ENCODE measurements at regions not wholly inside any gene's neighbourhood (a gene's known extent, or its start where the extent isn't known, plus 50 kb on each side); places are given as distances from the start of the nearest gene placed in this dataset.

DNA sequence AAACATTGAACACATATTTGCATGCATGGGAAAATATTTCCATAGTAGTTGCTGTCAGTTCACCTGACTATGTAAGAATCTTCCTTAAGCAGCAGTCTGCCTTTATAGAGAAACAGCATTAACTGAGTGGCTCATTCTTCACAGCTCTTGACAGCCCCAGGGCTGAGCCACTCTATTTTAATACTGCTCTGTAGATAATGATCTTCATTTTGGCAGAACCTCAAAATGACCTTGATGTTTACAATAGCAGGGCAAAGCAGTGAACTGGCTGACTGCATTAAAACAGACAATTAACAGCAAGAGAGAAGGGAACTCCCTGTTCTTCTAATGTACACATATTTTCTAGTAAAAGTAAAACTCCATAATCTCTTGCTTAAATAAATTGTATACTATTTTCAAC, 580.6 kb upstream of the SOX11 start:
- no peak for DNase-seq

DNA sequence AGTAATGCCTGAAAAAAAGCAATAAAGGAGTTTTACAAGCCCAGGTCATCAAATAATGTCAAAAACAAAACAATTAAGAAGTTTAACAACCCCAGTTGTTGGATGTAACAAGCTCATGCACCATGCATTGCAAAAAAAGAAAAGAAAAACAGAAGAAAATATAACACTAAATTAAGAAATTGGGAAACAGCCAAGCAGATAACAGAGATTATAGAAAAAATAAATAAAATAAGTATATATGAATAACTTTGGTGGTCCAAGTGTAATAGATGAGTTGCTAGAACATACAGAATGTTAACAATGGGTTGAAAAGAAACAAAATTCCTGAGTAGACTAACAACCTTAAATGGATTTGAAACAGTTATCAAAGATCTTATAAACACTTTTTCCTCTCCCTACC, 573.1 kb upstream of the SOX11 start:
- DNase-seq: no peak

DNA sequence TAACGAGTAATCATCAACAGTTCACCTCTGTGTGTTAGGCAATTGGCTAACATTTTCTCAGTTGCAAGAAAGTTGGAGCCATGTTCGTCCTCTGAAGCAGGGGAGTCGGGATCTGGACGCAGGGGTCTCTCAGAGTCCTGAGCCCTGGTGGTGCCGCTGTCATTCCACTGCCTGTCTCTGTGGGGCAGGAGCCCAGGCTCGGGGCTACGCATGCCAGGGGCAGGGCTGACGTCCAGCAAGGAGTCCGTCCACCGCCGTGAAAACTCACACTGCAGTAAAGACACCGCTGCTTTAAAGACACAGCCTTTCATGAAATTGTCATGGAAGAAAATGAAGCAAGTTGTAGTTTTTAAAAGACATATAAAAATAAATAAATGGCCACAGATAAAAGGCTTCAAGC, 571.1 kb upstream of the SOX11 start:
- no peak for DNase-seq

DNA sequence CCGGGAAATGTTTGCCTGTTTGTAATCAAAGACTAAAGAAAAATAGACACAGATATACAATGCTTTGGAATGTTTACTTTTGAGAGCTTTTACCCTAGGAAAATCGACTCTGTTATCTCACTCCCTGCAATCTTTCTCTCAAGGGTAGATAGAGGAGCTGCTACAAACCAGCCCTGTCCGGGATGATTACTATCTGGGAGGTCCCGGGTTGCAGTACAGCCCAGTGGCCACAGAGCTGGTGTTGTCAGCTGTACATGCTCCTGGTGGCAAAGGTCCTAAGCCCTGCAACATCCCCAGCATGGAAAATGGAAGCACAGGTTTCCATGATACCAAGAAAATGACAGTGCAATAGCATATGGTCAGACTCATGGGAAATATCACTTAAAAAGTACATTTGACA, 570.5 kb upstream of the SOX11 start:
- peak; percentile 53 for DNase-seq

DNA sequence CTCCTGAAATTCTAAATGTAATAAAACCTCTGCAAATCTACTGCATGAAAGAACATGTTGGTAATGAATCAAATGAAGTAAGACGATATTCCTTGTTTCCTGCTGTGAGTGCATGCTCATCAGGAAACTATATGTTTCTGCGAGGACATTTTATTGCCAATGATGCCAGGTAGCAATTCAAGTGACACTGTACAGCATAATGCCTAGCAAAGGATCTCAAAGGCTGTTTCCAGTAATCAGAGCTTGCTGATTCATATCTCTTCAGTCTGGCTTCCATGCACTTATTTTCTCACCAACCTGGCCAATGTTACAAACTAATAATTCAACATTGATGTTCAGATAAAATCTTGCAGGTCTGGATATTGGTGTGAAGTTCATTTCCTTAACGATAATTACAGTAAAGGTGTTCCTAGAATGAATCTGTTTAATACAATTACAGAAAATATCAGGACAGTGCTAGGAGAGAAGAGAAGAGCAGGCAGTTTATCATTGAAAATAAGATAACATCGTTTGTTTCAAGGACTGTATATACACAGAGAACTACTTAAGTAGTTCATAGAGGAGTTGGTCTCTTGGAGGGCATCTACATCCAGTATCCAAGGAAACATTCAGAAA, 568.5 kb upstream of the SOX11 start:
- DNase-seq: peak; percentile 17

DNA sequence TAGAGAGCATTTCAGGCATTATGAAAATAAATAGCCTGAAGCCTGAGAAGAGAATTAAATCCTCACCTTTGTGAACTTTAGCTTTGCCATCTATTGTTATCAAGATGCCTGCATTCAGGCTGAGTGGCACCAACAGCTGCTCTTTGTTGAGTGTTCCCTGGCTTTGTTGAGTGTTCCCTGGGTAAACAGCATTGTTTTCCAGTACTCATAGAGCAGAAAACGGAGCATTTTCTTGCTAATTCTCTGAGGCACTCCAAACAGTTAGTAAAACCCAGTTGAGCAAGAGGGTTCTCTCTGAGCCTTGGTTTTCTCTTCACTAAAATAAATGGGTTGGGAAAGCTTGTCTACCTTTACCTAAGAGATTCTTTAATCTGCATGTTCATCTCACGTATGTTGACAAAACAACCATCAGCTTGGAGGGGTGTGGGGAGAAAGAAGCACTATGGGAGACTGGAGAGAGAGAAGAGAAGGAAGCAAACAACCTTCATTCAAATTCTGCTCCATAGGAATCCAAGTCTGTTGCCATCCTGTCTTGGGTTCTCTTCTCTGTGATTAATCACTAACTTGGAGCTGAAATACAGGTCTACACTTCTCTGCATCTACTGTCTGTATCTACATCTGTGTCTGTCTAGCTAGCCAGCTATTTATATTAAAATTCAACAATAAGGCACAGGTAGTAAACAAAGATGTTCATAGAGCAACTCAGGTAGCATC, 567.0 kb upstream of the SOX11 start:
- DNase-seq: peak; percentile 94

DNA sequence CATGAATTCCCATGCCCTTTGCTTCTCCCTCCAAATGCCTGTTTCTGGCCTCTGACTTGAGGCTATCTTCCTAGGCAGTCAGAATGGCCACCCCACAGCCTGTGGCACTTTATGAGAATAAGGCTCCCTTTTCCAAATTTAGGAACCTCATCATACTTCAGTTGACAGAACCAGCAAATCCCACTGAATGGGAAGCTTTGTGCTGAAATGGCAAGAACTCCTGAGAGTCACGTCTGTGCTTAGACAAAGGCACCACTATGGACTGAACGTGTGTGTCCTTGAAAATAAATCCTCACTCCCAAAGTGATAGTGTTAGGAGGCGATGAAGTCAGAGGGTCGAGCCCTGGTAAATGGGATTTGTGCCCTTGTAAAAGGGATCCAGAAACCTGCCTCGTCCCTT, 559.9 kb upstream of the SOX11 start:
- DNase-seq: no peak

DNA sequence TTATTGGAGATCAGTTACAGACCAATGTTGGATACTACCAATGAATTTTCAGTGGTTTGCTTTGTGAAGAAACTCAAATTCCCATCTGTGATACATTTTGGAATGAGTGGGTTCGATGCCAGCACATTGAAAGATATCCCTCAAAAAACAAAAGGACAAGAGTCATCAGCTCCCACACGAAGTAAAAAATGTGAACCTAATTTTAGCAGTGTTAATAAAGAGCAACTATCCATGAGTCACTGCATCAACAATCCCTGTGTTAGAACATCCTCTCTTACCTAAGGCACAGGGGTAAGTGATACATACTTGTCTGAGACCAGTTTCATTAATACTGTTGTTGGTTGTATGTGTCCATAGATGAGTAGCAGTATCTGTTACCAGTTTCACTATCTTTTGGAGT, 551.8 kb upstream of the SOX11 start:
- DNase-seq: peak; percentile 71

DNA sequence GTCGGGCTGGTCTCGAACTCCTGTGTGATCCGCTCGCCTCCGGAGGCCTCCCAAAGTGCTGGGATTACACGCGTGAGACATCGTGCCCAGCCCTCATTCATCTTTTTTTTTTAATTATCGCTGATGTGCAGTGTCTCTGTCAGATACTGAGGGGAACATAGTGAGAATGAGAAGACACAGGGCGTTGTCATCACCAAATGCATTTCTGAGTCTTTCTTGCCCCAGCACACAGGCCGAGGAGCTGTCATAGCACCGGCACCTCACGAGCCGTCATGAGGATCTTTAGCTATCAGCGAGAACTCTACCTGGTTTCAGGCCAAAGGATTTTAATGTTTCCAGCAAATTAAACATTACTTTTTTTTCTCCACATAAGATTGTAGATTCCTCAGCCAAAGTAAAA, 548.0 kb upstream of the SOX11 start:
- DNase-seq: no peak

DNA sequence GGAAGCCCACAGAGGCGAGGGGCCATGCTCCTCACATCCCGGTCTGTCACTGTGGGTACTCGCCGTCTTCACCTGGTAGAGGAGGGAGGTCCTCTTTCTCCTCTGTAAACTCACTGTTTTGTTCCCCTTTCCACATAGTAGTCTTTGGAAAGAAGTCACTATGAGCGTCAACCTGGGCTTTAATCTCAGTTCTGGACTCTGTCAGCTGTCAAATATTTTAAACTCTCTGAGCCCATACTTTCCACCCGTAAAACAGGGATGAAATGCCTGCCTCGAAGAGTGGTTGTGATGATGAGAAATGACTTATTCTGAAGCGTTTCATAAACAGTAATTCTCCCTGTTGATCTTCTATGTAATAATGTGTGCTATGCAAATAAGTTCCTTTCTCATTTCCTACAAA, 547.1 kb upstream of the SOX11 start:
- no peak for DNase-seq

DNA sequence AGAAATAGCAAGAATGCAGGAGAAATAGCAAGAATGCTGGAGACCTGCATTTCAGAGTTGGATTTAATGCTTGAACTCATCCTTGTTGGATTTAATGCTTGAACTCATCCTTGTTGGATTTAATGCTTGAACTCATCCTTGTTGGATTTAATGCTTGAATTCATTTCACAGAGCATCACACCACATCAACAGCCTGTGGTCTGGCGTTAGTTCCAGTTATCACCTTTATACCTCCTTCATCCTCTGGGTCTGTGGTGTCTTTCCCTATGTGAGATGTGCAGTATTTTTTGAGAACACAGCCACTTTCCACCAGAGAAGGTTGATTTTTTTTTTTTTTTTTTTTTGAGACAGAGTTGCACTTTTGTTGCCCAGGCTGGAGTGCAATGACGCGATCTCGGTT, 546.4 kb upstream of the SOX11 start:
- peak; percentile 39 for DNase-seq

DNA sequence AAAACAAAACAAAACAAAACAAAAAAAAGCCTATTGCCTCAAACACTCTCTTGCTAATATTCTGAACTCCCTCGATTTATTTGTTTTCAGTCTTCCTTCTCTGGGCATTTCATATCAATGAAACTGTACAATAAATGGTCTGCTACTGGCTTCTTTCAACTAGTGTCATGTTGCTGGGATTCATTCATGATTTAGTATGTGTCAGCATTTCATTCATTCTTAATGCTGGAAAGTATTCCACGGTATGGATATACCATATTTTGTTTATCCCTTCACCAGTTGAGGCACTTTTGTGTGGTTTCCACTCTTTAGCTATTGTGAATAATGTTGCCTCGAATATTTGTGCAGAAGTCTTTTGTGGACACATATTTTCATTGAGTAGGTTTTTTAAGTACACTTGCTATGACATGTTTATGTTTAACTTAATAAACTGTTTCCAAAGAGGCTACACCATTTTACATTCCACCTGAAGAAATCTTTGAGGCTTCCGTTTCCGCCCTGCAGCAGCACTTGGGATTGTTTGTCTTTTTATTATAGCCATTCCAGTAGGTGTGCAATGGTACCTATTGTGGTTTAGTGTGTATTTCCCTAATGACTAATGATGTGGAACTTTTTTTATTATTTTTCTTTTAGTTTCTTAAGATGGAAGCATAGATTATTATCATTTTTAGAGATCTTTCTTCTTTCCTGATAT, 543.6 kb upstream of the SOX11 start:
- no peak for DNase-seq

DNA sequence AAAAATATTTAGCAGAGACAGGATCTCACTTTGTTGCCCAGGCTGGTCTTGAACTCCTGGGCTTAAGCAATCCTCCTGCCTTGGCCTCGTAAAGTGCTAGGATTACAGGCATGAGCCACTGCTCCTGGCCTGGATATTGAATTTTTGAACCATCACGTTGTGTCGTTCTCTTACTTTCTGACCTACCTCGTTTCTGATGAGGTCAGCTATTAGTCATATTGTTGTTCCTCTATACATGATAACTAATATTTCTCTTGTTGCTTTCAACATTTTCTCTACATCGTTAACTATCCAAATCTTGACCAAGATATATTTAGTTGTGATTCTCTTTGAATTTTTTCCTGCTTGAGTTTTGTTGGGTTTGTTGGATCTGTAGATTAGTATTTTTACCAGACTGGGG, 541.3 kb upstream of the SOX11 start:
- no peak for DNase-seq

DNA sequence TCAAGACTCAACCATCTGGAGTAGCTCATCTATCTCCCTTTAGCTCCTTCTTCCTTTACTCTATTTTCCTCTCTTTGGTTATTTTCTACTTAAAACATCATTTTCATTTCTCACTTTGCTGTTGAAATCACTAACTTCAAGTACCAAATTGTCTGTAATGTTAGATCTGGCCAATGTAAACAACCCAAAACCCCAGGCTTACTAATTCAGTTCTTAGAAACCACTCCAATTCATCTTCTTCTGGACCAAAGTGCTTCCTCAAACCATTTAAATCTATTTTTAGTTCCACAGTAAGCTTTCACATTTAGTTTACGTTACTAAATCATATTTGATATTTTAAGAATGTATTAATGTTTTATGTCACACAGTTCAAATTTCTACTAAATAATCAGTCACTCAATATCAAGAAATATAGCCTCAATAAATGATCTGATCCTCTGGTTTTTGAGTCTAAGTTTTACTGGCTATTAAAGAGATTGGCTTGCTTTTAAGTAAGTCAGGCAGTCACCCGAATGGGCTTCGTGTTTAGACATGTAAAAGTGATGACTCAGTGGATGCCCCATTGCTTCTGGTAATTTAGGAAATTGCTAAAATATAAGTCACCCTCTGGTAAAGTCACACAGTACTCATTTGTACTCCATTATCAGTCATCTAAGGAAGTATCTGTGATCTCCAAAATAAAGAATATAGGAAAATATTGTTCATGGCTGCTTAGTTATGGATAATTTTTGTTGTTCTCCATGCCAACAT, 527.2 kb upstream of the SOX11 start:
- DNase-seq: no peak

DNA sequence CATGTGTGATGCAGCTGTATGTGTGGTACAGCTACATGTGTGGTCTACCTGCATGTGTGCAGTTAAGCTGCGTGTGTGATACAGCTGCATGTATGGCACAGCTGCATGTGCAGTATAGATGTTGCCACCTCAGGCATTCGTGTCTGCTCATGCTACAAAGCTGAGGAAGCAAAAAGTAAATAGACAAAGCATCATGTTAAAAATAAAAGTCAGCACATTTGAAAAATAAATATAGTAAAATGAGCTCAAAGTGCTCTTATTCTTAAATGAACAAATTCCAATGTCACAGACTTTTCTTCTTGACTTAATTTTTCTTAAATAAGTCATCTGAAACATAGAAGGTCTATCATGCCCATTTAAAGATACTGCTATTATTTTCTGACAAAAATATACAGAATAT, 519.3 kb upstream of the SOX11 start:
- DNase-seq: no peak

DNA sequence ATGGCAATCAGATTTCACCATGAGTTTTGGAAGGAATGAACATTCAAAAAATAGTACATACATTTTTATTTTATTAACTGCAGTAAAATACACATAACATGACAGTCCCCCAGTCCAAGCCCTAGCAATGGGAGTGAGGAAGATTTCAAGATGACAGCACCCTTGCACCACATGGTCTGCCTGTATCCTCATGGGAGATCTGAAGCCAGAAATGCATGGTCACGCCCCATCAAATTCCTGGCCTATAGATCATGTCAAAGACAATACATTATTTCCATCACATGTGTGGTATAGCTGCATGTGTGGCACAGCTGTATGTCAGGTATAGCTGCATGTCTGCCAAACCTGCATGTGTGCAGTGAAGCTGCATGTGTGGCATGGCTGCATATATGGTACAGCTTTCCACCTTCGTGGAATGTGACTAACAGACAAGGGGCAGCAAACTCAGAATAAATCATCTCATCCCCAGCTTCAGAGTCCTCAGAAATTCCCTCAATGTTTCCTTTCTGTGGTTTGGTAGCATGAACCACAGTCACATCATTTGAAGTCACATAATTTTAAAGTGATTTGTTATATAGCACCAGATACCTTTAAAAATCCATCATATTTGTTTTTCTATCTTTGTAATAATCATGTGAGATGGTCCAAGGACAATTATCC, 518.2 kb upstream of the SOX11 start:
- no peak for DNase-seq

DNA sequence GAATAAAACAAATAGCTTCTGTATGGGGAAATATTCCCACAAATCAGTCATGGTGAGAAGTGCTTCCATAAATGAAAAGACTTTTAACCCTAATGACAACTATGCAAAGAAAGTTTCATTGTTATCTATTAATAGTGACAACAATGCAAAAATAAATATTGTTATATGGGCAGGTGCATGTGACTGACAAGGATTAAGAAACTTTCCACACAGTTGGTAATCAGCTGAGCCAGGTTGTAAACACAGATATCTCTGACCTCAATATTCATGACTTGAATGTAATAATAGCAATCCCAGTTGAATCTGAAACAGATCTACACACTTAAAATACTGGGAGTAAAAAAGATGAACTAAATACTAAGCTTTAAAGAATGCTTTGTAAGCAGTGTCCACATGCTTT, 517.0 kb upstream of the SOX11 start:
- no peak for DNase-seq

DNA sequence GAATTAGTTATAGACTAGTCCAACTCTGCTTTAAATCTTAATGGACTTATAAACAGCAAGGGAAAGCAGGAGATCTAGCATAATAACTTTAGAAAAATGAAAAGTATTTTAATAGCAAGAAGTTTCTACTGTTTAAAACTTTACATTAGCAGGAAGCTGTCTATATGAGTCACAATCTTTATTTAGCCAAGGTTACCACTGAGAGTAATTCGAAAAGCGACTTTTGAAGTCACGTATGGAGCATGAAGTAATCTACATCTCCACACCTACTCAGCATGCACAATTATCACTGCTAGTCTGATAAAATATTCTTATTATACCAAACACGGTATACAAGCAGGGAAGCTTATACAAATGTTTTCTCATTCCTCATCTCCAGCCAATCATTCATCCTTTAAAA, 515.4 kb upstream of the SOX11 start:
- no peak for DNase-seq

DNA sequence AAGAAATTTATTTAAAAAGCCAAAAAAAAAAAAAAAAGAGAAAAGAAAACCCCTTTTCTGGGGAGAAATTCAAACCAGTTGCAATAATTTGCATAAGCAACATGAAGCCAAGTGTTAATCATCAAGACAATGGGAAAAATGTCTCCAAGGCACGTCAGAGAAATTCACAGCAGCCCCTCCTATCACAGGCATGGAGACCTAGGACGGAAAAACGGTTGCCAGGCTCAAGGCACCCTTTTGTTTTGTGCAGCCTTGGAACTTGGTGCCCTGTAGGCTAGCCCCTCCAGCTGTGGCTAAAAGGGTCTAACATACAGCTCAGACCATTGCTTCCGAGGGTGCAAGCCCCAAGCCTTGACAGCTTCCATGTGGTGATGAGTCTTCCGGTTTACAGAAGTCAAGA, 509.2 kb upstream of the SOX11 start:
- no peak for DNase-seq

DNA sequence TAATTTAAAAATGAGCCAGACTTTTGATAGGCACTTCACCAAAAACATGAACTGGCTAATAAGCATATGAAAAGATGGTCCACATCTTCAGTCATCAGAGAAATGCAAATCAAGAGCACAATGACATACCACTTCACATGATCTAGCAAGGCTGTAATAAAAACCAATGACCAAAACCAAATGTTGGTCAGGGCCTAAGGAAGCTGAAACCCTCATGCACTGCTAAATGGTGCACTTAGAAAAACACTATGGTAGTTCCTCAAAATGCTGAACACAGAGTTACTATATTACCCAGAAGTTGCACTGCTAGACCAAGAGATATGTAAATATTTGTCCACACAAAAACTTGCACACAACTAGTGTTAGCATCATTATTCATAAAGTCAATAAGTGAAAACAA, 504.9 kb upstream of the SOX11 start:
- DNase-seq: peak; percentile 37

DNA sequence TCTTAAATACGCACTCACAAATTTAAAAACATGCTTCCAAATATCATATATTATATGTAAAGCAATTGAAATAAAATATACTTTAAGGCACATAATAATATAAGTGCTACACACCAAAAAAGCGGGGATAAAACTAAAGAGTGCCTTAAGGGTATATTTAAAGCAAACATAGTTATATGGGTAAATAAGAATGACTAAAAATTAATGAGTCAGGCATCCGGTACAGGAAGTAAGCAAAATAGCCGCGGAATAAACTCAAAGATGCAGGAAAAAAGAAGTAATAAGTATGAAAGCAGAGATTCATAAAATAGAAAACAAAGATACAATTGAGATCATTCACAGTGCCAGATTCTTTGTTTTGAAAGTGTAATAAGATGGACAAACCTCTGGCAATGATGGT, 503.5 kb upstream of the SOX11 start:
- DNase-seq: no peak

DNA sequence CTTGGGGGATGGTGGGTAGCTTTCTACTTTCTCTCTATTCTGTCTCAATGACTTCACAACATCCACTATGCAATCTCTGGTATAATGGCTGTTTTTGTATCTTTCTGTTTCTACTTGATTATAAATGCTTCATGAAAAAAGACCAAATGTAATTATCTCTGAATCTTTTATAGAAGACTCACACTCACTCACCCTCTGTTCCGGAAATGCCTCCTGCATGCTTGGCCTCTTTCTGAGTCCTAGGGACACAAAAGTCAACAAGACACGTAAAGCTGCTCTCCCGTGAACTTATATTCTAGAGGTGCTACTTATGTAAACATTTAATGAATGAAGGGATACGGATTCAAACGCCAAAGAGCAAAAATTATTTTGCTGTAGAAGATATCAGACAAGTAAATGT, 502.2 kb upstream of the SOX11 start:
- peak; percentile 71 for DNase-seq

DNA sequence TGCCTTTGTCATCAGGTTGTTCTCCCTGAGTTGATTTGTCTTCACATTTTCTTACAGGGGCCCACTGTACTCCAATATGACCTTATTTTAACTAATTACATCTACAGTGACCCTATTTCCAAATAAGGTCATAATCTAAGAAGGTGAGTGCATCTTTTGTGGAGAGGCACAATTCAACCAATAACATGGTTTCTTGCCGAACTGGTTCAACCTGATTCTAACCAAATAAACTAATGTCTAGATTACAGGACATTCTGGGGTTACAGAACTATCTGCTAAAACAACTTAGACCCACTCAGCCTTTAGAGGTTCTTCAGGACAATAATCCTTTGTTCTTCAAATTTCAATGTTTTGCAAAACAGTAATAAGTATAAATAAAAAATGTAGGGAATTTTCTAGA, 496.5 kb upstream of the SOX11 start:
- peak; percentile 91 for DNase-seq

All from DMS53 (cell line).